H1 (cell line): ENCODE measurements at regions not wholly inside any gene's neighbourhood (a gene's known extent, or its start where the extent isn't known, plus 50 kb on each side); places are given as distances from the start of the nearest gene placed in this dataset.

Source experiments
- ASH2L ChIP-seq: fragments of 200-600, 300-600 bp; sonication (generic); IDR thresholded peaks from one replicate; pipeline ENCODE4 v1.7.1; 2017; ENCODE audit warnings: low read length
- CEBPB ChIP-seq: IDR thresholded peaks from 2 replicates; pipeline ENCODE4 v1.6.1; 2012; ENCODE audit warnings: low read depth, low read length
- CHD1 ChIP-seq: IDR thresholded peaks from 2 replicates; pipeline ENCODE4 v1.6.1; 2012; ENCODE audit warnings: low read depth, low read length, improper control_type of control experiment
- CHD7 ChIP-seq: fragments of 300-600 bp; sonication (generic); IDR thresholded peaks from 2 replicates; pipeline ENCODE4 v1.7.1; 2012; ENCODE audit warnings: low read length, moderate library complexity, mild to moderate bottlenecking, inconsistent platforms; ENCODE audit not compliant: insufficient replicate concordance
- CREB1 ChIP-seq: IDR thresholded peaks from 2 replicates; pipeline ENCODE4 v1.6.1; 2012; ENCODE audit warnings: inconsistent platforms
- CTBP2 ChIP-seq: IDR thresholded peaks from 2 replicates; pipeline ENCODE4 v1.7.0; 2011; ENCODE audit warnings: borderline replicate concordance, mild to moderate bottlenecking, moderate library complexity, mixed read lengths, low read length; ENCODE audit not compliant: insufficient read depth, insufficient read length
- GABPA ChIP-seq: IDR thresholded peaks from 2 replicates; pipeline ENCODE4 v1.6.1; 2011; ENCODE audit warnings: mild to moderate bottlenecking, low read length, moderate library complexity, borderline replicate concordance; ENCODE audit not compliant: insufficient read depth
- JUN ChIP-seq: IDR thresholded peaks from 2 replicates; pipeline ENCODE4 v1.6.1; 2011; ENCODE audit warnings: low read depth, mild to moderate bottlenecking, improper control_type of control experiment, low read length
- MAFK ChIP-seq: IDR thresholded peaks from 2 replicates; pipeline ENCODE4 v1.6.1; 2012; ENCODE audit warnings: low read depth, mild to moderate bottlenecking, improper control_type of control experiment, low read length
- PHF8 ChIP-seq: fragments of 200-600 bp; sonication (generic); conservative IDR thresholded peaks from 2 replicates; pipeline ENCODE4 v1.7.1; 2012; ENCODE audit warnings: low read depth, mild to moderate bottlenecking, inconsistent platforms, low read length, moderate library complexity
- SP1 ChIP-seq: IDR thresholded peaks from 2 replicates; pipeline ENCODE4 v1.6.1; 2011; ENCODE audit warnings: low read depth, low read length
- SP2 ChIP-seq: IDR thresholded peaks from 2 replicates; pipeline ENCODE4 v1.6.1; 2012; ENCODE audit warnings: mild to moderate bottlenecking, low read length, inconsistent platforms
- SP4 ChIP-seq: IDR thresholded peaks from 2 replicates; pipeline ENCODE4 v1.6.1; 2012; ENCODE audit warnings: low read length, inconsistent platforms
- SRF ChIP-seq: IDR thresholded peaks from 2 replicates; pipeline ENCODE4 v1.6.1; 2011; ENCODE audit warnings: mild to moderate bottlenecking, low read depth, low read length, moderate library complexity

DNA sequence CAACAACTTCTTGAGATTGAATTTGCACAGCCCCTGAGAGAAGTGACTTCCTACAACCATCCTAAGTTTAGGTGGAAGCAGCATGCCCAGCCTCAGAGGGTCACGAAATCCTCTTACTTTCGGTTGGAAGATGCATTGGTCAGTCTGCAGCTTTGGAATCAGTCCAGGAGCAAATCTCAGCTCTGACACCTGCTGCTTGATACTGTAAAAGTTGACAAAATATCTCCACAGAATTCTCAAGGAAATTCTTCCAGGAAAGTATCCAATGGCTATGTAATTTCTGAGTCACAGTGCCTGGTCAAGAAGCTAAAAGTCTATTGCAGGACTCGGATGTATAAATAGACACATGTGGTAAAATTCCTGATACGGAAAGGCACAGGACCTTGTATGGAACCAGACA is 414.5 kb upstream of the GYPC start (continued):
- TF ChIP-seq CHD7 (no peak), JUN (no peak), CTBP2 (no peak), CHD1 (no peak), SP1 (no peak), SP4 (no peak), SRF (no peak), GABPA (no peak), SP2 (no peak), ASH2L (no peak), PHF8 (no peak), CEBPB (no peak), MAFK (no peak), CREB1 (no peak)
